DMS153 (cell line): ENCODE measurements at regions not wholly inside any gene's neighbourhood (a gene's known extent, or its start where the extent isn't known, plus 50 kb on each side); places are given as distances from the start of the nearest gene placed in this dataset.
"Not testable (repeated sequence)": the region's sequence is repeated elsewhere in the genome, so short reads cannot be mapped to it uniquely, and the experiment has no call there.

Experiments
- DNase-seq: peaks from one replicate; lab custom pipeline; 2025; lab: John Stamatoyannopoulos, UW

- DNase-seq, result no peak
Observed at GRCh38 chr15:96052572-96053030, 277.9 kb upstream of the NR2F2 start.

GRCh38 chr15:96053031-96053780, 277.3 kb upstream of the NR2F2 start:
- peak; percentile 86 for DNase-seq

GRCh38 chr15:96053781-96054428, 276.6 kb upstream of the NR2F2 start:
- DNase-seq, result no peak

- DNase-seq, result no peak
Observed at GRCh38 chr15:96054621-96055020, 275.9 kb upstream of the NR2F2 start.

GRCh38 chr15:96058103-96058851, 272.2 kb upstream of the NR2F2 start:
- DNase-seq, result no peak

GRCh38 chr15:96058852-96059103, 271.7 kb upstream of the NR2F2 start:
- DNase-seq, result not testable (repeated sequence)

DNA sequence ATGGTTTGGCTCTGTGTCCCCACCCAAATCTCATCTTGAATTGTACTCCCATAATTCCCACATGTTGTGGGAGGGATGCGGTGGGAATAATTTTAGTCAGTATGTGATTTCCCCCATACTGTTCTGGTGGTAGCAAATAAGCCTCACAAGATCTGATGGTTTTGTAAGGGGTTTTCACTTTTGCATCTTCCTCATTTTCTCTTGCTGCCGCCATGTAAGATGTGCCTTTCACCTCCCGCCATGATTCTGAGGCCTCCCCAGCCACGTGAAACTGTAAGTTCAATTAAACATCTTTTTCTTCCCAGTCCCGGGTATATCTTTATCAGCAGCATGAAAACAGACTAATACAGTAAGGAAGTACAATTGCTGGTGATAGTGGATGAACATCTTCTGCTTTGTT, 269.9 kb upstream of the NR2F2 start:
- not testable (repeated sequence) for DNase-seq

- no peak for DNase-seq
Observed at GRCh38 chr15:96064351-96064756, 266.1 kb upstream of the NR2F2 start.

DNA sequence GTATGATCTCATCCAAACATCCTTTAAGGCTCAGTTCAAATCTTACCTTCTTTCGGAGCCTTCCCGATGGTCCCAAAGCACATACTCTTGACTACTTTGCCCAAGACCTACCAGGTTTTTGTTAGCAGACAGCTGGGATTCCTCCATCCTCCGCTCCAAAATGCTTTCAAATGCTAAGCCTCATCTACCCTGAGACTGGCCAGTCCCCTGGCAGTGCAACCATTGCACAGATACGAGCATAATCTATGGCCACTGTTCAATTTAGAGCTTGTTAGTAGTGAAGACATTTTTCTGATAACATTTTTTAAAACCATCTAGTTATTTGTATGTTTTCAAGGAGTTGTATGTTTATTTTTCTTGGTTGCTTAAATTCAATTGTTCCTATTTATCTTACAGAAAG, 264.4 kb upstream of the NR2F2 start:
- DNase-seq, result no peak

DNA sequence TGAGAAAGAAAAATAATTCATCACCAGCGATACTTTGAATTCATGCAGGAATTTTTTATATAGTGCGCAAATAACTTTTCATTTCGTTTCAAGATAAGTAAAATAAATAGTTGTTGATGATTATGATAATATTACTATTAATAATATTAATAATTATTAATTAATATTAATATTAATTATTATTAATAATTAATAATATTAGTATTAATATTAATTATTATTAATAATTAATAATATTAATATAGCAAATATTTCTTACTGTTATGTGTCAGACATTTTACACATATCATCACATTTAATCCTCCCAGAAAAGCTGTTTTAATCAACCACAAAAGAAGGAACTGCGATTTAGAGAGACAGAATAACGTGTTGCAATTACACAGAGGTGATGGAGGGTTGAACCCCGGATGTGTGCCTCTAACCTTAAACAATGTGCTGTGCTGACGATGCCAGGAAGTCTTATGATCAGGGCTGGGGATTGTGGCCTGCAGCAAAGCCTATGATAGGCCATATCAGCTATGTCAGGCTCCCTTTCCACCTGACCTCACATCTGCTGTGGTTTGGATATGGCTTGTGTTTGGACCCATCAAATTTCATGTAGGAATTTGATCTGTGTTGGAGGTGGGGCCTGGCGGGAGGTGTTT, 263.5 kb upstream of the NR2F2 start:
- DNase-seq, result no peak

DNA sequence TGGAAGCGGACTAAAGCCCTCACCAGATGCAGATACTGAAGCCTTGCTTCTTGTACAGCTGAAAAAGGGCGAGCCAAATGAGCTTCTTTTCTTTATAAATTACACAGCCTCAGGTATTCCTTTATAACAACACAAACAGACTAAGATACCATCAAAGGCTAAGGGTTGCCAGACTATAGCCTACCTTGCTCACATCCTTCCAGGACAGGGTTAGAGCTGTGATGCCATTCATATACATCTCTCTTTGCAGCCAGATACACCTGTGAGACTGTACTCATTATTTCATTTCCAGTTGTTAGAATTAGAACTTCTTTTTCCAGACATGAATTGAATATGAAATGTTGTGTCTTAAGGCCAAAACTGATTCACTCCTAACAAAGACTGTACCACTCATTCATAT, 262.8 kb upstream of the NR2F2 start:
- DNase-seq, result no peak

GRCh38 chr15:96068897-96069296, 261.6 kb upstream of the NR2F2 start:
- no peak for DNase-seq

DNA sequence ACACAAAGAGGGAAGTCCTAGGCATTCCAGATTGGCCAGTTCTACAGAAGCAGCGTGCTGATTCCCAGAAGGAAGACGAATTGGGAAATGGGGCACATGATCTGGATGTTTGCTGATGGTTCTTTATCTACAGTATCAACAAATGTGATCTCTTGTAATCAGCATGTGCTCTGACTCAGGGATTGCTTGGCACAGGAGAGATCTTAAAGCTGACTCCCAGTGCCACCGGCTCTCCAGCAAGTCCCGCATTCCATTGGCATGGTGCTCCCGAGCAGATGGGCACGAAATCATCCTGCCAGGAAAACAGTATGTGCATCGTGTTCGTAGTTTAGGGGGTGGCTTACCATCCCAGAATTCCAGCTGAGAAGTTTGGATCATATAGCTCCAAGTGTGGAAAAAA, 259.9 kb upstream of the NR2F2 start:
- no peak for DNase-seq

GRCh38 chr15:96072821-96073220, 257.7 kb upstream of the NR2F2 start:
- DNase-seq, result no peak

GRCh38 chr15:96073908-96074307, 256.6 kb upstream of the NR2F2 start:
- DNase-seq, result no peak

DNA sequence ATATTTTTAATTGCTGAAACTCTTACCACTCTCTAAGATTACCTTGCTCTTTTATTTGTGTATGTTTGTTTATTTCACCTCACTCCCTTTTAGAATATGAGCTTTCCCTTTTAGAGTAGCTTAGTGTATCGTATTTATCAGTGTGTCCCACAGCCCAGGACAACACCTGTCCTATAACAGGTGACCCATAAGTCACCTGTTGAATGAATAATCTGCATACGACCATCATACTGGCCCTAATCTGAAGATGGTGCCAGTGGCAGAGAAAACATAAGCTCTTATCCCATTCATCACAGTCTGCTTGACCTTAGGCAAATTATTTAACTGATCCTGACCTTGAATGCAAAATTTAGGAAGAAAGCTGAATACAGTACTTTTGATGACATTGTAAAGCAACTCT, 254.6 kb upstream of the NR2F2 start:
- no peak for DNase-seq

- no peak for DNase-seq
Observed at GRCh38 chr15:96076350-96076749, 254.2 kb upstream of the NR2F2 start.

- no peak for DNase-seq
Observed at GRCh38 chr15:96079041-96079440, 251.5 kb upstream of the NR2F2 start.

- no peak for DNase-seq
Observed at GRCh38 chr15:96079882-96080281, 250.6 kb upstream of the NR2F2 start.

GRCh38 chr15:96086164-96086563, 244.3 kb upstream of the NR2F2 start:
- no peak for DNase-seq

DNA sequence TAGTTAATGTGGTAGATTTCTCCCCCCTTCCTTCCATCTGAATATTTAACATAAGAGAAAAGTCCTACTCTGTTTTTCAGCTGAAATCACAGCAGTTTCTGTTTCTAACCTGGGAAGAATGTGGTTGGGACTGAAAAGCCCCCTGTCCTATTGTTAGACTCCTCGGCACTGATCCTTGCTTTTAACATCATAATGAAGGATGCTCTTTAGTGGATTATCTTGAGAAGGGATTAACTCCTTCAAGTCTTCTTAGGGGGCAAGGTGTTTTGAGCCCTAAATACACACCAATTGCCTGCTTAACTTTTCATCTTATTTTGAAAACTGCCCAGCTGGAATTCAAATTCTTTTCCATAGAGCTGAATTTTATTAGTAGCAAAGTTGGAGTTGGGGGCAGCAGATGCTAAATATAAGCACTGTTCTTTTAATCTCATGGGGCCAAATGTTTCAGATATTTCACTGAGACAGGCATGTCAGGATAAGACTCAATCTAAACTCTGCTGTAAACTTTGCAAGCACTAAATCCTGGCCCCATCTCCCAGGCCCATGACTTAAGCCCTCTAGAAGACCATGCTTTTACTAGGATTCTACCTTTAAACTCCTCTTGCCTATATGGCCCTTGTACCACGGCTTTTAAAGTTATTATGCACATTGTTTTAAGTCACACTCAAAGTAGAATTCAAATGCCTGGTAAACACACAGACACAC, 243.2 kb upstream of the NR2F2 start:
- DNase-seq, result no peak

GRCh38 chr15:96088650-96089049, 241.8 kb upstream of the NR2F2 start:
- no peak for DNase-seq
